Ascending aorta (tissue), 2 donors: ENCODE measurements at regions not wholly inside any gene's neighbourhood (a gene's known extent, or its start where the extent isn't known, plus 50 kb on each side); places are given as distances from the start of the nearest gene placed in this dataset.

Source experiments
- DNase-seq, 2 donors: peaks; one replicate each; pipeline ENCODE4 v3.0.0-alpha.2; 2019; ENCODE audit warnings: low spot score in 2 of 2
- H3K27ac ChIP-seq, 2 donors: fragments of 200-600 bp; sonication (generic); one replicate each; pipeline ENCODE4 v1.5.1; 2016 to 2017; ENCODE audit warnings: mild to moderate bottlenecking in 1 of 2
- H3K27me3 ChIP-seq: fragments of 200-600 bp; sonication (generic); one replicate; pipeline ENCODE4 v1.5.1; 2017
- H3K36me3 ChIP-seq, 2 donors: fragments of 200-600 bp; sonication (generic); one replicate each; pipeline ENCODE4 v1.5.1; 2016
- H3K4me1 ChIP-seq, 2 donors: fragments of 200-600 bp; sonication (generic); one replicate each; pipeline ENCODE4 v1.5.1; 2016 to 2017; ENCODE audit warnings: mild to moderate bottlenecking in 1 of 2
- H3K4me3 ChIP-seq, 2 donors: fragments of 200-600 bp; sonication (generic); one replicate each; pipeline ENCODE4 v1.5.1; 2016 to 2017; ENCODE audit warnings: mild to moderate bottlenecking in 1 of 2
- H3K9me3 ChIP-seq, 2 donors: fragments of 200-600 bp; sonication (generic); one replicate each; pipeline ENCODE4 v1.5.1; 2016
- intact Hi-C: fragments of 100-400 bp; cut with DNase I; formaldehyde crosslinking; loops from one replicate; pipeline ENCODE4 v1.15.1; 2023
- TF ChIP-seq, protein P1 (sequence below), 3 experiments: fragments of 200-600 bp in 2 of 3; fragments of 450-650 bp in 1 of 3; sonication (generic) in 2 of 3; IDR thresholded peaks; one replicate each; pipeline ENCODE4 v1.5.1; 2016 to 2019; ENCODE audit warnings: antibody characterized with exemption in 3 of 3, mild to moderate bottlenecking in 1 of 3, moderate library complexity in 1 of 3

GRCh38 chr4:138330531-138330930 is 88.4 kb upstream of the SLC7A11 start:
- no peaks in the 10 kb centered on the region for H3K36me3 ChIP-seq
- H3K27me3 ChIP-seq: no peaks in the 10 kb centered on the region
- no peak overlapping the region for H3K4me3 ChIP-seq
- H3K27ac ChIP-seq: no peak overlapping the region
- intact Hi-C loops: no loop called here
- TF ChIP-seq, protein P1, sequence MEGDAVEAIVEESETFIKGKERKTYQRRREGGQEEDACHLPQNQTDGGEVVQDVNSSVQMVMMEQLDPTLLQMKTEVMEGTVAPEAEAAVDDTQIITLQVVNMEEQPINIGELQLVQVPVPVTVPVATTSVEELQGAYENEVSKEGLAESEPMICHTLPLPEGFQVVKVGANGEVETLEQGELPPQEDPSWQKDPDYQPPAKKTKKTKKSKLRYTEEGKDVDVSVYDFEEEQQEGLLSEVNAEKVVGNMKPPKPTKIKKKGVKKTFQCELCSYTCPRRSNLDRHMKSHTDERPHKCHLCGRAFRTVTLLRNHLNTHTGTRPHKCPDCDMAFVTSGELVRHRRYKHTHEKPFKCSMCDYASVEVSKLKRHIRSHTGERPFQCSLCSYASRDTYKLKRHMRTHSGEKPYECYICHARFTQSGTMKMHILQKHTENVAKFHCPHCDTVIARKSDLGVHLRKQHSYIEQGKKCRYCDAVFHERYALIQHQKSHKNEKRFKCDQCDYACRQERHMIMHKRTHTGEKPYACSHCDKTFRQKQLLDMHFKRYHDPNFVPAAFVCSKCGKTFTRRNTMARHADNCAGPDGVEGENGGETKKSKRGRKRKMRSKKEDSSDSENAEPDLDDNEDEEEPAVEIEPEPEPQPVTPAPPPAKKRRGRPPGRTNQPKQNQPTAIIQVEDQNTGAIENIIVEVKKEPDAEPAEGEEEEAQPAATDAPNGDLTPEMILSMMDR (IDR thresholded peaks at IDR 0.05): no peak
- no peaks in the 10 kb centered on the region for H3K4me1 ChIP-seq
- DNase-seq: no peak
- H3K9me3 ChIP-seq: no peaks in the 10 kb centered on the region

DNA sequence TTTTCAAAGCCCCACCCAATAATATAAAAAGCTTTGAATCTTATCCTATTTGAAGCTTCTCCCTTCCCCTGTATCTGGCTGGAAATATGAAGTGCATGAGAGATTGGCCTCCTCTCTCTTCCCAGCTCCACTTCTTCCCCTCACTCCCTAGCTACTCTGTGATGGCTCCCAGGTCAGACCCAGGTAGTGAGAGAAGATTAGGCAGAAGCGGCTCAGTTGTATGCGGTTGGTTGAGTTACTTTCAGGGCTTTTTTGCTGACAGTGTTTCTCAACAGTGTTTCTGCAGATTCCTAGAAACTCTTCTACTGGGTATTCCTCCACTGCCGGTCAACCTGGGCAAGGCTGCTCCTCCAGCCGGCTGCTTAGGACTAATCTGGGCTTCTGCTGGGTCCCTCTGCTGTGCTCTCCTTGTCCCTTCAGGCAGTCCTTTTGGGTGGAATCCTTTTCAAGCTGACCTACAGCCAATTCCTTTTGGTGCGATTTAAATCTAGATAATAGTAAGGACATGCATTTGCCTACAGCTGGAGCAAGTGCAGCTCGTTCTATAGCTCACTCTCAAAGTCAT is 87.4 kb upstream of the SLC7A11 start:
- Histone ChIP-seq H3K4me3 (no peak overlapping the region), H3K4me1 (no peaks in the 10 kb centered on the region), H3K36me3 (no peaks in the 10 kb centered on the region), H3K27ac (no peak overlapping the region), H3K9me3 (no peaks in the 10 kb centered on the region), H3K27me3 (no peaks in the 10 kb centered on the region)
- no peak for DNase-seq
- TF ChIP-seq, protein P1 (IDR thresholded peaks at IDR 0.05): no peak
- intact Hi-C loops: no loop called here

GRCh38 chr4:138327338-138327737 is 85.2 kb upstream of the SLC7A11 start:
- intact Hi-C loops: no loop called here
- TF ChIP-seq, protein P1 (IDR thresholded peaks at IDR 0.05): no peak
- Histone ChIP-seq H3K27ac (no peak overlapping the region), H3K4me1 (no peaks in the 10 kb centered on the region), H3K9me3 (no peaks in the 10 kb centered on the region), H3K27me3 (no peaks in the 10 kb centered on the region), H3K4me3 (no peak overlapping the region), H3K36me3 (no peaks in the 10 kb centered on the region)
- DNase-seq: no peak

DNA sequence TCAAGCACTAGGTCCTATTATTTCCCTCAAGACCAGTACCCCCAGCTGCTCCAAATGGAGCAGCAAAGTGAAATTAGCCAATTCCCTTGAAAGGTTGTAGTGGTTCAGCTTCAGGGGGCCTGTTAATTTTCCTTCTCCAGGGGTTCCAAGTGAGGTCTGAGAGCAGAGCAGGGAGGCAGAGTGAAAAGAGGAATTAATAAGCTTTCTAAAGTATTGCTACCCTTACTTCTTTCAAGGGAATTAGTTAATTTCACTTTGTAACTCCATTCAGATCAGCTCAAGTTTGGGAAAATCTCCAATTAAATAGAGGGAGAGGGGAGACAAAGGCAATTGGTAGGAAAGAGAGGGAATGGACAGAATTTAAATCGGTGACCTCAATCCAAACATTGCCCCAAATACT is 78.7 kb upstream of the SLC7A11 start:
- Histone ChIP-seq H3K27ac (no peak overlapping the region), H3K4me3 (no peak overlapping the region), H3K9me3 (no peaks in the 10 kb centered on the region), H3K27me3 (no peaks in the 10 kb centered on the region), H3K4me1 (no peaks in the 10 kb centered on the region), H3K36me3 (no peaks in the 10 kb centered on the region)
- TF ChIP-seq, protein P1 (IDR thresholded peaks at IDR 0.05): no peak
- intact Hi-C loops: no loop called here
- no peak for DNase-seq

DNA sequence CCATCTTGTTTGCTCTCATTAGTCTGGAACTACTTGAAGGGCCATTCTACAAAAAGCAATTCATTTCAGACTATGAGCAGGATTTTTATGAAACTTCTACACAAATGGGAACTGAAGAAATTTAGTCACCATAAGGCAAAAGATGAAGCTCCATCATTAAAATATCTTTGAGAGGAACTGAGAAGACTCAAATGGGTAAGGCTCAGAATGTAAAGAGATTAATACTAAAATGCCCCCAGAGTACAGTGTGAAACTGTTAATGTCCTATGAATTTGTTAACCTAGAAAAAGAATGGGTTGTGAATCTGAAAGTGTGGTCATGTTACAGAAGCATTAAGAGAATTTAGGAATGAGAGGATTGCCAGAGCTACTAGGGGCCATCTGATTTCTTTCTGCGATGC is 77.9 kb upstream of the SLC7A11 start:
- H3K27ac ChIP-seq: no peak overlapping the region
- H3K27me3 ChIP-seq: no peaks in the 10 kb centered on the region
- no peaks in the 10 kb centered on the region for H3K9me3 ChIP-seq
- H3K4me3 ChIP-seq: no peak overlapping the region
- no peaks in the 10 kb centered on the region for H3K4me1 ChIP-seq
- DNase-seq: no peak
- TF ChIP-seq, protein P1 (IDR thresholded peaks at IDR 0.05): no peak
- H3K36me3 ChIP-seq: no peaks in the 10 kb centered on the region
- intact Hi-C loops: no loop called here

DNA sequence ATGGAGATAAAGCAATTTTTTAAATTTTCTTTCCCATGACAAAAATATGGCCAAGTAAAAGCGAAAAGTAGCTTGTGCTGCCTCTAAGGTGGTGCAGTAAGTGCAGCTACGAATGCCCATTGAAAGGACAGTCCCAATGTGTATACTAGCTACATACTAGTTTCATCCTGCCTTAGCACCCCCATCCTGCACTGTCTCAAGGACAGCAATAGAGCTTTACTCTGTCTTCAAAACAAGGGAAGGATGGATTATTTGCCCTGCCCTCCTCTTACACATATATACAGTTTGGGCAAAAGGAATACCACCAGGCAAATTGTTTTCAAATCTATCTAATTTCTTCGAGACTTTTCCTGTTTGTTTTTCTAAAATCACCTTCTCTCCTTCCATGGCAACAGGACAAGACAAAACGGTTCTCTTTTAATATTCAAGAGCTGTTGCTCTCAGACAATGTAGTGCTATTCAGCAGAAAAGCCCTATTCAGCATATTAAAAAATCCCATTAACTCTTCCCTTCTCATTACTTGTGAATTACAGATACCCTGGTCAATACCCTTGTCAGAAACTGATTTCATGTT is 75.1 kb upstream of the SLC7A11 start:
- Histone ChIP-seq H3K4me3 (no peak overlapping the region), H3K27ac (no peak overlapping the region), H3K4me1 (no peaks in the 10 kb centered on the region), H3K27me3 (no peaks in the 10 kb centered on the region), H3K9me3 (no peaks in the 10 kb centered on the region), H3K36me3 (no peaks in the 10 kb centered on the region)
- no peak for DNase-seq
- intact Hi-C loops: no loop called here
- TF ChIP-seq, protein P1 (IDR thresholded peaks at IDR 0.05): no peak
